Tibial nerve (tissue), 4 donors: ENCODE measurements at regions not wholly inside any gene's neighbourhood (a gene's known extent, or its start where the extent isn't known, plus 50 kb on each side); places are given as distances from the start of the nearest gene placed in this dataset.
"Not testable (repeated sequence)": the region's sequence is repeated elsewhere in the genome, so short reads cannot be mapped to it uniquely, and the experiment has no call there.

Experiments
- DNase-seq, 2 donors: peaks; one replicate each; pipeline ENCODE4 v3.0.0-alpha.2; 2019; ENCODE audit warnings: low spot score in 2 of 2
- H3K27ac ChIP-seq, 4 donors: fragments of 200-600 bp; sonication (generic) in 3 of 4; one replicate each; pipeline ENCODE4 v1.5.1; 2017 to 2019; ENCODE audit warnings: mild to moderate bottlenecking in 1 of 4
- H3K27me3 ChIP-seq, 2 donors: fragments of 200-600 bp; sonication (generic) in 1 of 2; one replicate each; pipeline versions ENCODE4 v1.5.1 to v1.6.0; 2017 to 2019
- H3K36me3 ChIP-seq, 3 donors: fragments of 200-600 bp; sonication (generic); one replicate each; pipeline ENCODE4 v1.5.1; 2018 to 2019
- H3K4me1 ChIP-seq, 4 donors: fragments of 200-600 bp; sonication (generic) in 3 of 4; one replicate each; pipeline ENCODE4 v1.5.1; 2017 to 2019
- H3K4me3 ChIP-seq, 4 donors: fragments of 200-600 bp; sonication (generic) in 3 of 4; one replicate each; pipeline ENCODE4 v1.5.1; 2017 to 2019; ENCODE audit warnings: mild to moderate bottlenecking in 1 of 4, moderate library complexity in 1 of 4
- H3K9me3 ChIP-seq, 4 donors: fragments of 200-600 bp; sonication (generic) in 3 of 4; one replicate each; pipeline ENCODE4 v1.5.1; 2017 to 2019
- EP300 ChIP-seq, 2 donors: sonication (generic); formaldehyde crosslinking; IDR thresholded peaks; one replicate each; pipeline ENCODE4 v1.6.1; 2017; ENCODE audit warnings: antibody characterized with exemption in 2 of 2, mild to moderate bottlenecking in 1 of 2
- POLR2A ChIP-seq, 2 donors: fragments of 450-650 bp; IDR thresholded peaks; one replicate each; pipeline ENCODE4 v1.6.1; 2017; ENCODE audit warnings: antibody characterized with exemption in 2 of 2, mild to moderate bottlenecking in 2 of 2, moderate library complexity in 2 of 2
- WGBS, 2 donors: methylation state at CpG; one replicate each; pipeline ENCODE4 v1.1.5; 2018; 5-methylcytosine and 5-hydroxymethylcytosine counted together
- TF ChIP-seq, protein P1 (sequence below), 5 experiments: fragments of 200-600 bp in 3 of 5; fragments of 450-650 bp in 2 of 5; sonication (generic) in 3 of 5; IDR thresholded peaks; one replicate each; pipeline ENCODE4 v1.5.1; 2016 to 2019; ENCODE audit warnings: antibody characterized with exemption in 5 of 5, mild to moderate bottlenecking in 3 of 5, moderate library complexity in 2 of 5

DNA sequence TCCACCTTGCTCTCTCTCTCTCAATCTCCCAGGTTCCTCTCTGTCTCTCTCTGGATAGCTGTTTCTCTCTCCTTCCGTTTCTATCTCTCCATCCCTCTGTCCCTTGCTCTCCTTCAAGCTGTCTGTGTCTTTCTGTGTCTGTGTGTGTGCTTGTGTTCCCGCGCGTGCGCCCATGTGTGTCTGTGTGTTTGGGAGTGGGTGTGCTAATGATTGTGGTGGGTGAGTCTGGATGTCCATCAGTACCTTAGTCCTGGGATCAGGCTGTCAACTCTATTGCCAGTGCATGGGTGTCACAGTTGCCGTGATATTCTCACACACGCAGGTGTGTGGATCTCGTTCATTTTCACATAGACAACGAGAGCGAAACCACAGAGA, 1380.6 kb upstream of the DEFB115 start:
- H3K4me3 ChIP-seq: no peak overlapping the region
- no peak overlapping the region for H3K27ac ChIP-seq
- no peak for TF ChIP-seq POLR2A (IDR thresholded peaks at IDR 0.05)
- WGBS, 2 donors: 79 to 83% methylated on average over 10 of the region's 10 CpGs
- no peak for DNase-seq
- no peaks in the 10 kb centered on the region for H3K4me1 ChIP-seq
- H3K9me3 ChIP-seq: peaks cover 0 to 61% (median 0%) of the 10 kb centered on the region in 4 donors
- H3K27me3 ChIP-seq: no peaks in the 10 kb centered on the region
- no peaks in the 10 kb centered on the region for H3K36me3 ChIP-seq

DNA sequence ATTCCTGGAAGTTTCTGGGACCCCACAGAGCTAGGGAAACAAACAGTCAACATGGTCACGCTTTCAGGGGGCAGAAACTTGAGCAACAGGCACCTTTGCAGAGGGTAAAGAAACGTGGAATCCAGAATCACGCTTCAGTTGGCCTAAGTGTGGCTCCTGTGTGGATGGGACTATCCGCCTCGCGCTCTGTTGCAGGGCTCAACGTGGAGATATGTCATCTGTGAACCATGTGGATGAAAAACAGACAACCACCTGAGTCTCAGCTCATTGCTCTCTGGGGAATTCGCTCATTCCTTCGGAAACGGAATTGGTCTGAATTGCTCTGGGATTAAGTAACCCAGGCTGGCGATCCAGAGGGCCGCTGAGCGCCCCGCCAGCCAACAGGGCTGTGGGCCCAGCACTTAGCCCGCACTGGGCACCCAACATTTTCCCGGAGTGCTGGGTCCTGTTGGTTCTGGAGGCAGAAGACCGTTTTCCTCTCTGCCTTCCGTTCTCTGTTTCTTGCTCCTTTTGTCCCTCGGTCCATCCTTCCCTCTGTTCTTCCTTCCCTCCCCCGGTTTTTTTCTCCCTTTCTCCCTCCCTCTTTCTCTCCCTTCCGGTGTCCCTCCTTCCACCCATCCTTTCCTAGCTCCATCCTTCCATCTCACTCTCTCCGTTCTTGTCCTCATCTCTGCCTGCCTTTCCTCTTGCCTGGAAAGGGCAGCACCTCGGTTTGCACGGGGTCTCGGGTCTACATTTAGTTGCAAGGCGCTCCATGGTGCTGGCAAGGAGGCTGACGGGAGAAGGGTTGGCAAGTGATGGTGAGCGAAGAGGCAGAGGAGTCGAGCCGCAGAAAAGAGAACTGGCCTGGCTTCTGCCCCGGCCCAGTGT, 1379.8 kb upstream of the DEFB115 start:
- not testable (repeated sequence) for H3K27me3 ChIP-seq, DNase-seq, H3K4me1 ChIP-seq, H3K36me3 ChIP-seq, H3K27ac ChIP-seq
- WGBS, 2 donors: 62 to 71% methylated on average over 31 of the region's 31 CpGs
- Histone ChIP-seq H3K9me3 (peaks cover 0 to 61% (median 0%) of the 10 kb centered on the region in 4 donors), H3K4me3 (peak overlapping the region in 1 of 4 donors; percentile 19)

DNA sequence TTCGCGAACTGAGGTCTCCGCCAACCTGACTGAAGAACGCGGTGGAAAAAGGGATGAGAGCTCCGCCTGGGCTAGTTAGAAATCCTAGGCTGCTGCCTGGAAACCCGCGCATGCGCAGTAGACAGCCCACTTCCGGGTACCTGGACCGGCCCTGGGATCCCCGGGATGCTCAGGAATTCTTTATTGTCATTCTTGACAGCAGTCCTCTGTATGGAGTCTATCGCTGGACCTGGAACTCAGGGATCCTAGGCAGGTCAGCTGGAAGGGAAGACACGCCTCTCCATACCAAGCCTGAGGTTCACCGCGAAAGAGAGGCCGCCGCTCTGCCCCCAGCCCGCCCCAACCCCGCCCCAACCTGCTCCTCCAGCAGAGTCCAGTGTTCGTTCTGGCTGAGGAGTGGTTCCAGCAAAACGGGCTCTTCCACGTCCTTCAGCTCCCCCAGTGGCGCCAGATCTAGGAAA, 1379.2 kb upstream of the DEFB115 start:
- WGBS, 2 donors: 38 to 57% methylated on average over 23 to 24 of the region's 24 CpGs
- Histone ChIP-seq H3K36me3 (no peaks in the 10 kb centered on the region), H3K4me3 (peak overlapping the region in 1 of 4 donors; percentile 19), H3K4me1 (no peaks in the 10 kb centered on the region), H3K9me3 (peaks cover 0 to 61% (median 0%) of the 10 kb centered on the region in 4 donors), H3K27me3 (no peaks in the 10 kb centered on the region), H3K27ac (no peak overlapping the region)
- TF ChIP-seq EP300 (IDR thresholded peaks at IDR 0.05): no peak
- no peak for DNase-seq

DNA sequence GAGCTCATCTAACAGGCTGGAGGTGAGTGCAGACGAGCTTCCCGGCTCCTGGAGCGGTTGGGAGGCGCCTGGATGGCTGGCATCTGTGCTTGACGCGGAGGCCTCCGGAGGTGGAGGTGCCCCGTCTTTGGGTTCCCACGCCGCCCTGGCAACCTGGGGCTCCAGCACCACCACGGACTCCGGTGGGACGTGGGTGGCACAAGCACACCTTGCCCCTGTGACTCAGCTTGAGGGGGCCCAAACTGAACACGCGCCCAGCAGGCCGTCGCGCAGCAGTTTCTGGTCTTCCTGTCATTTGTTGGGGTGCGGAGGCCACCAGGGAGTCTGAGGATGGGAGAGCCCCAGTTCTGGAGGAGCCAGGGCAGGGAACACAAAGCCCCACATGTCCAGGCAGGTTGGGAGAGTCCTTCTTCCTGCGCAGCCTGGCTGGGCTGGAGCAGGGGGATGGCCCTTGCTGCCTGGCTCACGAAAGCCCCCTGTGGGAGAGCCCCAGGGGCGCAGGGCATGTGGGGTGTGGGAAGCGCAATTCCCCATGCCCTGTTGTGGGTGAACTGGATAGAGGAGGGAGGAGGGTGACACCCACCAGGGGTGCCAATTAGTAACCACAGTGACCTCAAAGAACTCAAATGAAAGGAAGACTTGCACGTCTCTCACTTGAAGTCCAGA, 1378.6 kb upstream of the DEFB115 start:
- Histone ChIP-seq H3K36me3 (no peaks in the 10 kb centered on the region), H3K9me3 (peaks cover 0 to 57% (median 0%) of the 10 kb centered on the region in 4 donors), H3K27me3 (no peaks in the 10 kb centered on the region), H3K4me1 (no peaks in the 10 kb centered on the region), H3K4me3 (no peak overlapping the region), H3K27ac (no peak overlapping the region)
- TF ChIP-seq, protein P1, sequence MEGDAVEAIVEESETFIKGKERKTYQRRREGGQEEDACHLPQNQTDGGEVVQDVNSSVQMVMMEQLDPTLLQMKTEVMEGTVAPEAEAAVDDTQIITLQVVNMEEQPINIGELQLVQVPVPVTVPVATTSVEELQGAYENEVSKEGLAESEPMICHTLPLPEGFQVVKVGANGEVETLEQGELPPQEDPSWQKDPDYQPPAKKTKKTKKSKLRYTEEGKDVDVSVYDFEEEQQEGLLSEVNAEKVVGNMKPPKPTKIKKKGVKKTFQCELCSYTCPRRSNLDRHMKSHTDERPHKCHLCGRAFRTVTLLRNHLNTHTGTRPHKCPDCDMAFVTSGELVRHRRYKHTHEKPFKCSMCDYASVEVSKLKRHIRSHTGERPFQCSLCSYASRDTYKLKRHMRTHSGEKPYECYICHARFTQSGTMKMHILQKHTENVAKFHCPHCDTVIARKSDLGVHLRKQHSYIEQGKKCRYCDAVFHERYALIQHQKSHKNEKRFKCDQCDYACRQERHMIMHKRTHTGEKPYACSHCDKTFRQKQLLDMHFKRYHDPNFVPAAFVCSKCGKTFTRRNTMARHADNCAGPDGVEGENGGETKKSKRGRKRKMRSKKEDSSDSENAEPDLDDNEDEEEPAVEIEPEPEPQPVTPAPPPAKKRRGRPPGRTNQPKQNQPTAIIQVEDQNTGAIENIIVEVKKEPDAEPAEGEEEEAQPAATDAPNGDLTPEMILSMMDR (IDR thresholded peaks at IDR 0.05): no peak
- TF ChIP-seq POLR2A (IDR thresholded peaks at IDR 0.05) (no peak), EP300 (IDR thresholded peaks at IDR 0.05) (no peak)
- WGBS, 2 donors: 47 to 63% methylated on average over 13 to 24 of the region's 24 CpGs
- no peak for DNase-seq

DNA sequence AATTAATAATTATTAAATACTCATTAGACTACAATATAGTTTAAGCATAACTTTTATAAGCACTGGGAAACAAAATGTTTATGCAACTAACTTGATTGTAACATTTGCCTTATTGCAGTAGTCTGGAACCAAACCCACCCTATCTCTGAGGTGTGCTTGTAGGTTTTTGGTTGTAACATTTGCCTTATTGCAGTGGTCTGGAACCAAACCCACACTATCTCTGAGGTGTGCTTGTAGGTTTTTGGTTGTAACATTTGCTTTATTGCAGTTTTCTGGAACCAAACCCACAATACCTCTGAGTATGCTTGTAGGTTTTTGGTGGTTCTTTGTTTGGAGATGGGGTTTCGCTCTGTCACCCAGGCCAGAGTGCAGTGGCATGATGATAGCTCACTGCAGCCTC, 1376.4 kb upstream of the DEFB115 start:
- not testable (repeated sequence) for H3K4me3 ChIP-seq, H3K36me3 ChIP-seq, H3K4me1 ChIP-seq, H3K27me3 ChIP-seq, H3K27ac ChIP-seq, DNase-seq
- peaks cover 0 to 35% (median 0%) of the 10 kb centered on the region in 4 donors for H3K9me3 ChIP-seq
- 76 to 81% methylated on average over 1 of the region's 1 CpG for WGBS, 2 donors

DNA sequence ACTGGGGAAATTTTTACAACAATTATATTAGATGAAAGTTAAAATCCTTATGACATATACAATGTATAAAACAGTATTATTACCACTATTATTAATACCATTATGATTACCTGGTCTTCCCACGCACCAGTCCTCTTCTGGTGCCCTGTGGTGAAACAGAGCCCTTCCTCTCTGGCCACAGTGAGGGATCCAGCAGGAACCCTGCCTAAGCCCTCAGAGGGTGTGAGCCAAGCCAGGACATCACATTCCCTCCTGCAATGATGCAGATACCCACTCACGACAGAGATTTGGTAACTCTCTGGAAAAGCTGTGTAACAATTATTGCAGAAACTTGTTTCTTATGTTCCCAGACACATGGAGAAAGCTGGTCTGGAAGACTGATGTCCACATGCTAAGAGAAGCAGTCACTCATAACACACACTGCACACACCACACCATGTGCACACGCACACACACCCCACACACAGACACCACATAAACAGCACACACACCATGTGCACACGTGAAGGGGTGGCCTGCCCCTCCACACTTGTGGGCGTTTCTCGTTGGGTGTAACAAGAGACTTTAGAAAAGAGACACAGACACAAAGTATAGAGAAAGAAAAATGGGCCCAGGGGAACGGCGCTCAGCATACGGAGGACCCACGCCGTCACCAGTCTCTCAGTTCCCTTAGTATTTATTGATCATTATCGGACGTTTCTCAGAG, 1373.8 kb upstream of the DEFB115 start:
- H3K36me3 ChIP-seq, H3K27me3 ChIP-seq, H3K4me1 ChIP-seq, H3K27ac ChIP-seq, DNase-seq, H3K4me3 ChIP-seq: not testable (repeated sequence)
- H3K9me3 ChIP-seq: peaks cover 0 to 15% (median 0%) of the 10 kb centered on the region in 4 donors
- 71 to 76% methylated on average over 13 of the region's 13 CpGs for WGBS, 2 donors

DNA sequence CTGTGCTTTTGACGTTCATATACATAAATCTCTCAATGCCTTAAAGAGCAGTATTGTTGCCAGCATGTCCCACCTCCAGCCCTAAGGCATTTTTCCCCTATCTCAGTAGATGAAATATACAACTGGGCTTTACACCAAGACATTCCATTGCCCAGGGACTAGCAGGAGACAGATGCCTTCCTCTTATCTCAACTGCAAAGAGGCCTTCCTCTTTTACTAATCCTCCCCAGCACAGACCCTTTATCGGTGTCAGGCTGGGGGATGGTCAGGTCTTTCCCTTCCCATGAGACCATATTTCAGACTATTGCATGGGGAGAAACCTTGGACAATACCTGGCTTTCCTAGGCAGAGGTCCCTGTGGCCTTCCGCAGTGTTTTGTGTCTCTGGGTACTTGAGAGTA, 1373.1 kb upstream of the DEFB115 start:
- 72 to 78% methylated on average over 3 of the region's 3 CpGs for WGBS, 2 donors
- not testable (repeated sequence) for DNase-seq, H3K27me3 ChIP-seq

DNA sequence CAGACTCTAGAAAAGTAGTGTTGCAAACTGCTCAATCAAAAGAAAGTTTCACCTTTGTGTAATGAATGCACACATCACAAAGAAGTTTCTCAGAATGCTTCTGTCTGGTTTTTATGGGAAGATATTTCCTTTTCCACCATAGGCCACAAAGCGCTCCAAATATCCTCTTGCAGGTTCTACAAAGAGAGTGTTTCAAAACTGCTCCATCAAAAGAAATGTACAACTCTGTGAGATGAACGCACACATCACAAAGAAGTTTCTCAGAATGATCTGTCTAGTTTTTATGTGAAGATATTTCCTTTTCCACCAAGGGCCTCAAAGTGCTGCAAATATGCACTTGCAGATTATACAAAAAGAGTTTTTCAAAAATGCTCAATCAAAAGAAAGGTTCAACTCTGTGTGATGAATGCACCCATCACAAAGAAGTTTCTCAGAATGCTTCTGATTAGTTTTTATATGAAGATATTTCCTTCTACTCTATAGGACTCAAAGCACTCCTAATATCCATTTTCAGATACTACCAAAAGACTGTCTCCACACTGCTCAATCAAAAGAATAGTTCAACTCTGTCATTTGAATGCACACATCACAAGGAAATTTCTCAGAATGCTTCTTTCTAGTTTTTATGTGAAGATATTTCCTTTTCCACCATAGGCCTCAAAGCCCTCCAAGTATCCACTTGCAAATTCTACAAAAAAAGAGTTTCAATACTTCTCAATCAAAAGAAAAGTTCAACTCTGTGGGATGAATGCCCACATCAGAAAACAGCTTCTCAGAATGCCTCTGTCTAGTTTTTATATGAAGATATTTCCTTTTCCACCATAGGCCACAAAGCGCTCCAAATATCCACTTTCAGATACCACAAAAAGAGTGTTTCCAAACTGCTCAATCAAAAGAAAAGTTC, 1371.9 kb upstream of the DEFB115 start:
- WGBS, 2 donors: 32 to 36% methylated on average over 2 of the region's 3 CpGs
- not testable (repeated sequence) for H3K4me3 ChIP-seq

More for the DNA sequence above, 1373.1 kb upstream of the DEFB115 start:
- H3K4me3 ChIP-seq, H3K4me1 ChIP-seq, H3K36me3 ChIP-seq, H3K27ac ChIP-seq, H3K9me3 ChIP-seq: not testable (repeated sequence)

DNA sequence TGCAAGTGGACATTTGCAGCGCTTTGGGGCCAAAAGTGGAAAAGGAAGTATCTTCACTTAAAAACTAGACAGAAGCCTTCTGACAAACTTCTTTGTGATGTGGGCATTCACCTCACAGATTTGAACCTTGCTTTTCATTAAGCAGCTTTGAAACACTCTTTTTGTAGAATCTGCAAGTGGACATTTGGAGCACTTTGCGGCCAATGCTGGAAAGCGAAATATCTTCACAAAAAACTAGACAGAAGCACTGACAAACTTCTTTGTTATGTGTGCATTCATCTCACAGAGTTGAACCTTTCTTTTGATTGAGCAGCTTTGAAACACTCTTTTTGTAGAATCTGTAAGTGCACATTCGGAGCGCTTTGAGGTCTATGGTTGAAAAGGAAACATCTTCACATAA, 1365.9 kb upstream of the DEFB115 start:
- peaks cover 0 to 12% (median 0%) of the 10 kb centered on the region in 4 donors for H3K9me3 ChIP-seq
- WGBS, 2 donors: 87 to 89% methylated on average over 5 of the region's 5 CpGs
- not testable (repeated sequence) for H3K36me3 ChIP-seq, H3K4me1 ChIP-seq, H3K27me3 ChIP-seq, DNase-seq, H3K27ac ChIP-seq, H3K4me3 ChIP-seq

More for the DNA sequence above, 1371.9 kb upstream of the DEFB115 start:
- H3K27me3 ChIP-seq, H3K4me1 ChIP-seq, H3K9me3 ChIP-seq, H3K27ac ChIP-seq, DNase-seq, H3K36me3 ChIP-seq: not testable (repeated sequence)
